ENCODE measurements at regions not wholly inside any gene's neighbourhood (a gene's known extent, or its start where the extent isn't known, plus 50 kb on each side); places are given as distances from the start of the nearest gene placed in this dataset.

GRCh38 chr4:100891808-100892207 is 374.0 kb upstream of the EMCN start:
- Histone ChIP-seq H3K36me3 (ENCODE audit: control insufficient read depth in 2 of 2, extremely low read depth in 1 of 2, insufficient read depth in 2 of 2, low read length in 2 of 2) (no peaks in the 10 kb centered on the region), H3K9ac (replicated peaks; ENCODE audit: extremely low read depth, insufficient read depth, low read length) (no peak overlapping the region), H3K4me2 (ENCODE audit: insufficient read depth, low read length) (no peak overlapping the region), H3K27ac (ENCODE audit: insufficient read depth, low read depth, low read length) (no peak overlapping the region), H3K9me1 (replicated peaks; ENCODE audit: control insufficient read depth, extremely low read depth, insufficient read depth, low read length) (no peaks in the 10 kb centered on the region), H3K9me3 (replicated peaks; ENCODE audit: control insufficient read depth, insufficient read depth, low read length) (no peaks in the 10 kb centered on the region), H3K4me1 (ENCODE audit: control insufficient read depth, extremely low read depth, insufficient read depth, low read length) (no peaks in the 10 kb centered on the region), H4K20me1 (replicated peaks; ENCODE audit: control insufficient read depth, extremely low read depth, insufficient read depth, low read length) (no peaks in the 10 kb centered on the region), H3K79me2 (ENCODE audit: control insufficient read depth, insufficient read depth, low read length) (no peaks in the 10 kb centered on the region), H3K4me3 (replicated peaks in 1 of 3; ENCODE audit: insufficient read depth in 1 of 3, low read depth in 1 of 3, low read length in 3 of 3) (no peak overlapping the region), H2AFZ (ENCODE audit: low read depth, low read length) (no peak overlapping the region), H3K27me3 (ENCODE audit: control insufficient read depth in 2 of 2, insufficient read depth in 2 of 2, low read length in 2 of 2) (no peaks in the 10 kb centered on the region)
- dilution Hi-C loops (cut with MboI; ENCODE audit: extremely low pct_ligation_motif_present, low sequenced_read_pairs): no loop called here
- TF ChIP-seq GATA2 (IDR thresholded peaks at IDR 0.05; ENCODE audit: insufficient read depth, insufficient read length, low read depth, low read length) (no peak), POLR2A (IDR thresholded peaks at IDR 0.05; ENCODE audit: low read depth, low read length) (no peak), MYC (IDR thresholded peaks at IDR 0.05; ENCODE audit: low read depth, low read length) (no peak), JUN (IDR thresholded peaks at IDR 0.05; ENCODE audit: borderline replicate concordance, insufficient read depth, insufficient read length, low read depth) (no peak), POLR2AphosphoS5 (IDR thresholded peaks at IDR 0.05; ENCODE audit: insufficient read depth, low read depth, low read length) (no peak), EZH2 (IDR thresholded peaks at IDR 0.05; ENCODE audit: borderline replicate concordance, low read depth, low read length, severe bottlenecking) (no peak), CTCF (IDR thresholded peaks at IDR 0.05; ENCODE audit: extremely low read depth in 1 of 2, insufficient read depth in 1 of 2, low read depth in 1 of 2, low read length in 2 of 2) (no peak)
- POLR2A ChIA-PET: no interaction called here
- DNase-seq (ENCODE audit: low read depth, low spot score): no peak
- no peak for FAIRE-seq
- CTCF ChIA-PET: no interaction called here
- no TSS peak for BruUV-seq (replicated peaks)
- intact Hi-C loops (cut with micrococcal nuclease): no loop called here

- H3K27me3 ChIP-seq (ENCODE audit: control insufficient read depth in 2 of 2, insufficient read depth in 2 of 2, low read length in 2 of 2): no peaks in the 10 kb centered on the region
- BruUV-seq (replicated peaks): no TSS peak
- H3K4me2 ChIP-seq (ENCODE audit: insufficient read depth, low read length): no peak overlapping the region
- dilution Hi-C loops (cut with MboI; ENCODE audit: extremely low pct_ligation_motif_present, low sequenced_read_pairs): no loop called here
- no peak overlapping the region for H3K4me3 ChIP-seq (replicated peaks in 1 of 3; ENCODE audit: insufficient read depth in 1 of 3, low read depth in 1 of 3, low read length in 3 of 3)
- no peaks in the 10 kb centered on the region for H3K36me3 ChIP-seq (ENCODE audit: control insufficient read depth in 2 of 2, extremely low read depth in 1 of 2, insufficient read depth in 2 of 2, low read length in 2 of 2)
- H3K9ac ChIP-seq (replicated peaks; ENCODE audit: extremely low read depth, insufficient read depth, low read length): no peak overlapping the region
- TF ChIP-seq FOS (IDR thresholded peaks at IDR 0.05; ENCODE audit: borderline replicate concordance, insufficient read depth, low read length) (no peak), MAX (IDR thresholded peaks at IDR 0.05; ENCODE audit: insufficient read depth, insufficient read length) (no peak), EZH2 (IDR thresholded peaks at IDR 0.05; ENCODE audit: borderline replicate concordance, low read depth, low read length, severe bottlenecking) (no peak), MYC (IDR thresholded peaks at IDR 0.05; ENCODE audit: low read depth, low read length) (no peak), JUN (IDR thresholded peaks at IDR 0.05; ENCODE audit: borderline replicate concordance, insufficient read depth, insufficient read length, low read depth) (no peak), POLR2A (IDR thresholded peaks at IDR 0.05; ENCODE audit: low read depth, low read length) (no peak), GATA2 (IDR thresholded peaks at IDR 0.05; ENCODE audit: insufficient read depth, insufficient read length, low read depth, low read length) (no peak), POLR2AphosphoS5 (IDR thresholded peaks at IDR 0.05; ENCODE audit: insufficient read depth, low read depth, low read length) (no peak), CTCF (IDR thresholded peaks at IDR 0.05; ENCODE audit: extremely low read depth in 1 of 2, insufficient read depth in 1 of 2, low read depth in 1 of 2, low read length in 2 of 2) (no peak)
- H2AFZ ChIP-seq (ENCODE audit: low read depth, low read length): no peak overlapping the region
- DNase-seq (ENCODE audit: low read depth, low spot score): no peak
- no peaks in the 10 kb centered on the region for H3K9me1 ChIP-seq (replicated peaks; ENCODE audit: control insufficient read depth, extremely low read depth, insufficient read depth, low read length)
- no peak for FAIRE-seq
- H4K20me1 ChIP-seq (replicated peaks; ENCODE audit: control insufficient read depth, extremely low read depth, insufficient read depth, low read length): no peaks in the 10 kb centered on the region
- intact Hi-C loops (cut with micrococcal nuclease): no loop called here
- no peaks in the 10 kb centered on the region for H3K9me3 ChIP-seq (replicated peaks; ENCODE audit: control insufficient read depth, insufficient read depth, low read length)
- POLR2A ChIA-PET: no interaction called here
- CTCF ChIA-PET: no interaction called here
- no peak overlapping the region for H3K27ac ChIP-seq (ENCODE audit: insufficient read depth, low read depth, low read length)
- no peaks in the 10 kb centered on the region for H3K4me1 ChIP-seq (ENCODE audit: control insufficient read depth, extremely low read depth, insufficient read depth, low read length)
- no peaks in the 10 kb centered on the region for H3K79me2 ChIP-seq (ENCODE audit: control insufficient read depth, insufficient read depth, low read length)
Measured at GRCh38 chr4:100889898-100890297, 372.1 kb upstream of the EMCN start.

All from endothelial cell of umbilical vein (primary cell).